A549 (cell line): ENCODE measurements at regions not wholly inside any gene's neighbourhood (a gene's known extent, or its start where the extent isn't known, plus 50 kb on each side); places are given as distances from the start of the nearest gene placed in this dataset.

ENCODE experiments used
- BHLHE40 ChIP-seq: IDR thresholded peaks from 2 replicates; pipeline ENCODE4 v1.6.1; 2012; ENCODE audit warnings: low read depth, low read length, inconsistent platforms
- CBX8 ChIP-seq: fragments of 200-600 bp; sonication (generic); IDR thresholded peaks from 2 replicates; pipeline ENCODE4 v1.6.1; 2016
- CEBPB ChIP-seq, 2 experiments: fragments of >200 bp in 1 of 2; sonication (Bioruptor Twin) in 1 of 2; formaldehyde crosslinking in 1 of 2; IDR thresholded peaks; 2 replicates each; pipeline ENCODE4 v1.6.1; 2012 to 2016
- EP300 ChIP-seq, 2 experiments: fragments of >200 bp; sonication (Bioruptor Twin); formaldehyde crosslinking; IDR thresholded peaks; 2 replicates in 1 of 2; 3 replicates in 1 of 2; pipeline ENCODE4 v1.6.1; 2016 to 2017
- MYC ChIP-seq: IDR thresholded peaks from 2 replicates; pipeline ENCODE4 v1.6.1; 2012; ENCODE audit warnings: mild to moderate bottlenecking, inconsistent platforms, low read length, improper control_type of control experiment, borderline replicate concordance
- NR3C1 ChIP-seq: fragments of >200 bp; sonication (Bioruptor Twin); formaldehyde crosslinking; IDR thresholded peaks from 3 replicates; pipeline ENCODE4 v1.6.1; 2017
- SMC3 ChIP-seq: fragments of >200 bp; sonication (Bioruptor Twin); formaldehyde crosslinking; IDR thresholded peaks from 3 replicates; pipeline ENCODE4 v1.6.1; 2018; ENCODE audit warnings: inconsistent platforms
- TFCP2L1 ChIP-seq: fragments of 250-450 bp; sonication (Bioruptor Pico); IDR thresholded peaks from 2 replicates; pipeline ENCODE4 v1.5.0; 2021; ENCODE audit warnings: mild to moderate bottlenecking
- ZFP36 ChIP-seq: fragments of 450-650 bp; IDR thresholded peaks from 2 replicates; pipeline ENCODE4 v1.6.1; 2014; ENCODE audit warnings: borderline replicate concordance; ENCODE audit not compliant: partially characterized antibody
- TF ChIP-seq, protein P1 (sequence below): fragments of >200 bp; sonication (Bioruptor Twin); formaldehyde crosslinking; IDR thresholded peaks from 3 replicates; pipeline ENCODE4 v1.5.1; 2016
- TF ChIP-seq, protein P2 (sequence below): fragments of 150-350 bp; IDR thresholded peaks from 2 replicates; pipeline ENCODE4 v1.6.1; 2014; ENCODE audit warnings: low read depth, mild to moderate bottlenecking, low read length
- TF ChIP-seq, protein P3 (sequence below): fragments of 450-650 bp; IDR thresholded peaks from 2 replicates; pipeline ENCODE4 v1.6.1; 2014; ENCODE audit warnings: antibody characterized with exemption

DNA sequence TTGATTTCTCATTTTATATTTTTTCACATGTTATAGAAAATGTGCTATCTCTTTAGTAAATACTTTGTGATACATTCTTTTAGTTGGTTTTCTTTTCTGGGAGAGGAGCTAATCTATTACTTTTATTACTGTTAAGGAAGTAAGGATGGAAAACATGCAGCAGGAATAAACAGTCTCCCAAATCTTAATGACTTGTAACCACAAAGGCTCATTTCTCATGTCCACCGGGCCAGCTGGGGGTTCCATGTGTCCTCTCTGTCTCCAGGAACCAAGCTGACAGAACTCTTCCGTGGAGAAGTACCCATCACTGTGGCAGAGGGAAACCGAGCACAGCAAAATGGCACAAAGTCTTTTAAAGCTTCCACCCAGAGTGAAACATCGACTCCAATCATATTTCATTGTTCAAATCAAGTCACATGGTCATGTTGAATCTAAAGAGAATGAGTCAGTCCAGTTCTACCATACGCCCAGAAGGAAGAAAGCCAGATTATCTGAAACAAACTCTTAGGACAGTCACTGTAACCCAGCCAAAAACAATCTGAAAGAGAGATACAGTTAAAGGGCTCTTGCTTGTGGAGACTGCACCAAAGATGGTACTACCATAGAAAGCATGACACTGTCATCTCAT, 97.1 kb upstream of the CDH6 start:
- TF ChIP-seq NR3C1: no peak
- TF ChIP-seq, protein P1, sequence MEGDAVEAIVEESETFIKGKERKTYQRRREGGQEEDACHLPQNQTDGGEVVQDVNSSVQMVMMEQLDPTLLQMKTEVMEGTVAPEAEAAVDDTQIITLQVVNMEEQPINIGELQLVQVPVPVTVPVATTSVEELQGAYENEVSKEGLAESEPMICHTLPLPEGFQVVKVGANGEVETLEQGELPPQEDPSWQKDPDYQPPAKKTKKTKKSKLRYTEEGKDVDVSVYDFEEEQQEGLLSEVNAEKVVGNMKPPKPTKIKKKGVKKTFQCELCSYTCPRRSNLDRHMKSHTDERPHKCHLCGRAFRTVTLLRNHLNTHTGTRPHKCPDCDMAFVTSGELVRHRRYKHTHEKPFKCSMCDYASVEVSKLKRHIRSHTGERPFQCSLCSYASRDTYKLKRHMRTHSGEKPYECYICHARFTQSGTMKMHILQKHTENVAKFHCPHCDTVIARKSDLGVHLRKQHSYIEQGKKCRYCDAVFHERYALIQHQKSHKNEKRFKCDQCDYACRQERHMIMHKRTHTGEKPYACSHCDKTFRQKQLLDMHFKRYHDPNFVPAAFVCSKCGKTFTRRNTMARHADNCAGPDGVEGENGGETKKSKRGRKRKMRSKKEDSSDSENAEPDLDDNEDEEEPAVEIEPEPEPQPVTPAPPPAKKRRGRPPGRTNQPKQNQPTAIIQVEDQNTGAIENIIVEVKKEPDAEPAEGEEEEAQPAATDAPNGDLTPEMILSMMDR: no peak
- TF ChIP-seq SMC3: no peak
- TF ChIP-seq EP300 (IDR thresholded peaks at IDR 0.05): no peak
- TF ChIP-seq BHLHE40: no peak
- TF ChIP-seq TFCP2L1 (CRISPR knock-in tag): no peak
- no peak for TF ChIP-seq ZFP36
- TF ChIP-seq CEBPB (IDR thresholded peaks at IDR 0.05): no peak
- no peak for TF ChIP-seq MYC
- TF ChIP-seq, protein P2, sequence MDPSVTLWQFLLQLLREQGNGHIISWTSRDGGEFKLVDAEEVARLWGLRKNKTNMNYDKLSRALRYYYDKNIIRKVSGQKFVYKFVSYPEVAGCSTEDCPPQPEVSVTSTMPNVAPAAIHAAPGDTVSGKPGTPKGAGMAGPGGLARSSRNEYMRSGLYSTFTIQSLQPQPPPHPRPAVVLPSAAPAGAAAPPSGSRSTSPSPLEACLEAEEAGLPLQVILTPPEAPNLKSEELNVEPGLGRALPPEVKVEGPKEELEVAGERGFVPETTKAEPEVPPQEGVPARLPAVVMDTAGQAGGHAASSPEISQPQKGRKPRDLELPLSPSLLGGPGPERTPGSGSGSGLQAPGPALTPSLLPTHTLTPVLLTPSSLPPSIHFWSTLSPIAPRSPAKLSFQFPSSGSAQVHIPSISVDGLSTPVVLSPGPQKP: no peak
- no peak for TF ChIP-seq CBX8
- TF ChIP-seq, protein P3, sequence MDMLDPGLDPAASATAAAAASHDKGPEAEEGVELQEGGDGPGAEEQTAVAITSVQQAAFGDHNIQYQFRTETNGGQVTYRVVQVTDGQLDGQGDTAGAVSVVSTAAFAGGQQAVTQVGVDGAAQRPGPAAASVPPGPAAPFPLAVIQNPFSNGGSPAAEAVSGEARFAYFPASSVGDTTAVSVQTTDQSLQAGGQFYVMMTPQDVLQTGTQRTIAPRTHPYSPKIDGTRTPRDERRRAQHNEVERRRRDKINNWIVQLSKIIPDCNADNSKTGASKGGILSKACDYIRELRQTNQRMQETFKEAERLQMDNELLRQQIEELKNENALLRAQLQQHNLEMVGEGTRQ: no peak
